GM10266 (cell line): ENCODE measurements at regions not wholly inside any gene's neighbourhood (a gene's known extent, or its start where the extent isn't known, plus 50 kb on each side); places are given as distances from the start of the nearest gene placed in this dataset.
"Not testable (repeated sequence)": the region's sequence is repeated elsewhere in the genome, so short reads cannot be mapped to it uniquely, and the experiment has no call there.

Source experiments
- DNase-seq: peaks from one replicate; pipeline ENCODE4 v3.0.0; 2012; ENCODE audit errors: extremely low spot score
- TF ChIP-seq, protein P1 (sequence below): IDR thresholded peaks from 2 replicates; pipeline ENCODE4 v1.5.1; 2012; ENCODE audit warnings: mild to moderate bottlenecking, low read depth; ENCODE audit not compliant: control insufficient read depth, insufficient read depth; ENCODE audit errors: missing control alignments

DNA sequence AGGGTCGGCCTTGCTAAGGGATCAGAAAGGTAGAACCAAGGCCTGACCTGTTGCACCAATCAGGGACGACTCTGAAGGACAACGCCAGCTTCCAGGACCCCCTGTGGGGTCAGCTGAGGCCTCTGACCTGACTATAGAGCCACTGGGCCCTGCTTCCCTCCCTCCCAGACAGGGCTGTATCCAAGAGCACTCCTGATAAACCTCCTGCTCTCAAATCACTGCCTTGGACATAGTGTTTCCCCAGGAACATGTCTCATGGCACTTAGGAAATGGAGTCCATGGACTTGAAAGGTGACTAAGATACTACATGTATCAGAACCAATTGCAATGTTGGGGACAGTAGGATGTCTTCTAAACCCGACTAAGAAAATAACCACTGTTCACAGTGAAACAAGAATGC is 117.8 kb upstream of the OPCML start:
- no peak for DNase-seq
- TF ChIP-seq, protein P1, sequence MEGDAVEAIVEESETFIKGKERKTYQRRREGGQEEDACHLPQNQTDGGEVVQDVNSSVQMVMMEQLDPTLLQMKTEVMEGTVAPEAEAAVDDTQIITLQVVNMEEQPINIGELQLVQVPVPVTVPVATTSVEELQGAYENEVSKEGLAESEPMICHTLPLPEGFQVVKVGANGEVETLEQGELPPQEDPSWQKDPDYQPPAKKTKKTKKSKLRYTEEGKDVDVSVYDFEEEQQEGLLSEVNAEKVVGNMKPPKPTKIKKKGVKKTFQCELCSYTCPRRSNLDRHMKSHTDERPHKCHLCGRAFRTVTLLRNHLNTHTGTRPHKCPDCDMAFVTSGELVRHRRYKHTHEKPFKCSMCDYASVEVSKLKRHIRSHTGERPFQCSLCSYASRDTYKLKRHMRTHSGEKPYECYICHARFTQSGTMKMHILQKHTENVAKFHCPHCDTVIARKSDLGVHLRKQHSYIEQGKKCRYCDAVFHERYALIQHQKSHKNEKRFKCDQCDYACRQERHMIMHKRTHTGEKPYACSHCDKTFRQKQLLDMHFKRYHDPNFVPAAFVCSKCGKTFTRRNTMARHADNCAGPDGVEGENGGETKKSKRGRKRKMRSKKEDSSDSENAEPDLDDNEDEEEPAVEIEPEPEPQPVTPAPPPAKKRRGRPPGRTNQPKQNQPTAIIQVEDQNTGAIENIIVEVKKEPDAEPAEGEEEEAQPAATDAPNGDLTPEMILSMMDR, result no peak

DNA sequence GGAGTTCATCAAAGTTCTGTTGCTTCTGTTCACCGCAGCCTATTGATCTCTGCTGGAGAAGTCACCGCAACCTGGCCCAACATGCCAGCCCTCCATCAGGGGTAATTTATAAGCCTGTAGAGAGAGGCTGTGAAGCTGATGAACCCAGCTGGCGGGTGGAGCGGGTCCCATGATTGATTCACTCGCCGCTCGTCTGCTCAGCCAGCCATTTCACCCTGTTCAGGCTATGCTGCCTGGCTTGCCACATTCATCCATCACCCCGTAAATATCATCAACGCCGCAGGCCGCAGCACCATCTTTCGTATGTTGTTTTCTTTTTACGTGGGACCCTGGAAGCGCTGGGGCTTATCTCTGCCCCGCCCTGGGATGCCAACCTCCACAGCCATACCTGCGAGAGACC is 116.7 kb upstream of the OPCML start:
- TF ChIP-seq, protein P1, result no peak
- no peak for DNase-seq

DNA sequence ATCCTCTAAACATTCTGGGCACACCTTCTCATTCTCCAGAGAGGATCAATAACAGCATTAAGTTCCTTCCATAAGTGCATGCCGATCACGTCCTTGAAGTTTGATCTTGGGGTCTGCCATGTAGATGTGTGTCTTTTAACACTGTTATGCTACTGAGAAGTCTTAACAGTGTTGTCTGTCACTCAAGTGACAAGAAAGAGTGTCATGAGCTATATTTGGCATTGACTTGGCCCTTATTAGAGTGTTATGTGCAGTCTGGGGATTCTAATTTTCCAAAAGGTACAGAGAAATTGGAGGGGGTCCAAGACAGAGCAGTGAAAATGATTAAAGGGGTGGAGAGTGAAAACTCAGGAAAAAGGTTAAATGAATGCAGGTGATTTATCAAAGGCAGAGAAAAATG is 107.1 kb upstream of the OPCML start:
- DNase-seq, result no peak
- TF ChIP-seq, protein P1, result no peak

DNA sequence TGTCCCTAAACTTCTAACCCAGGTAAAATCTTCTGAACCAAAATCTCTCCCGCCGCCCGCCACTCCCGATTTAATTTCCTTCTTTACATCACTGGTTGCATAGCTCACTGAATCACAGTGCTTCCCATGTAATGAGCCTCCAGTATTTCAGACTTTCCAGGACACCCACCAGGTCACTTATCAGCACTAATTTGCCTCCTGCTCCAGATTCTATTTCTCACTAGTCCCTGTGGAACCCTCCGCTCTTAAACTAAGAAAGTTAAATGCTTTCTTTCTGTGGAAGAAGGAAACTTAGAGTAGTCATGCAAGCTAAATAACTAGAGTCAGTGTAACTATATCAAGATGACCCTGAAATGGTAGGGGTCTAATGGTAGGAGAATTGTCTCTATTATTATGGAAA is 106.6 kb upstream of the OPCML start:
- TF ChIP-seq, protein P1, result no peak
- no peak for DNase-seq

DNA sequence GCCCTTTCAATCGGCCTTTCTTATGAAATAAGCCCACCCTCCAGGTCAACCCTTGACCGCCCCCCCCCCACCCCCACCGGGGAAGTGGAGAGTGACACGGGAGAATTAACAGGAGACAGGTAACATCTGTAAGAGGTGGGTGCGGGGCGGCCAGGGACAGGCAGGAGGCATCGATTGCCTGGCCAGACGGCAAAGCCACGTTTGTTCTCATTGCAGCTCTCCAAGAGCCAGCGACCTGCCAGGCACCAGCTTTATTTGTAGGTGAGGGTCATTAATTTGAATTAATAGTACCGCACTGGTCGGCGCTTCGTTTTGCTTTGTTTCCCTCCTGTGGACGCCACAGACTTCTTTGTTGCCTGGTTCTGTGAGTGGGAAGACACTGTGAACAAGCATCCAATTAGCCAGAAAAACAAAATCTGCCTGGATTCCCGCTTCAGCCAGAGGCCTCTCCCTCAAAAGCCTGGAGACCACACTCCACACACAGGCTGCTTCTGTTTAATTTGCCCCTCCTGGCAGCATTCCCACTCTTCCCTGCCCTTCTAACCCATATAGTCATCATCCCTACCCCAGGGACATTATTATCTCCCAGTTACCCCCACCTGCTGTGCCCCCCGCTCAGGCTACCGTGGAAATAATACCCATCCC is 104.5 kb upstream of the OPCML start:
- no peak for DNase-seq
- TF ChIP-seq, protein P1, result no peak

DNA sequence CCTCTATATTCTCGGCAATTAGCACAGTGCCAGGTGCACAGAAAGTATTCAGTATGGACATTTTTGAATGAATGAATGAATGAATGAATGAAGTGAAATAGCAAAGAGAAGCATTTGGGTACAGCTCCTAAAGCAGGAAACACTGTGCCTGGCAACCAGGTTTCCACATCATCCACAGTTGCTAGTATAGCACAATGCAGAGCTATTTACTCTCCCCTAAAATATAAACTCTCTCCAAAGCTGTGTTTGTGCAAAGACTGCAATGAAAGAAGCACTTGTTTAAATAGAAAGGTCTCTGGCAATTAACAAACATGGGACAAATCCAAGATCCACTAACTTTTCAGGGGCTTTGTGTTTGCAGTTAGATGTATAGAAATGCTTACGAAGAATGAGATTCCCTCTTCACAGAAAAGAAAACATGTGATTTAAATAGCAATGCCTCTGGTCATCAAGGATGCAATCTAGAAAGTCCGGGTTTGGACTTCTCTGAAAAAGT is 103.0 kb upstream of the OPCML start:
- TF ChIP-seq, protein P1, result no peak
- DNase-seq, result no peak

DNA sequence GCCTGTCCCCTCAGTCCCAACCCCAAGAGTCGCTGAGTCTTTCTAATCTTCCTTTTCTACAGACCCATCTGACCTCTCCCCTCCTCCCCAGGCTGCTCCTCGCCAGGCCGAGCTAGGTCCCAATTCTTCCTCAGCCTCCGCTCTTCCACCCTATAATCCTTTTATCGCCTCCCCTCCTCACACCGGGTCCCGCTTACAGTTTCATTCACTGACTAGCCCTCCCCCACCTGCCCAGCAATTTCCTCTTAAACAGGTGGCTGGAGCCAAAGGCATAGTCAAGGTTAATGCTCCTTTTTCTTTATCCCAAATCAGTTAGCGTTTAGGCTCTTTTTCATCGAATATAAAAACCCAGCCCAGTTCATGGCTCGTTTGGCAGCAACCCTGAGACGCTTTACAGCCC is 96.1 kb upstream of the OPCML start:
- not testable (repeated sequence) for DNase-seq

DNA sequence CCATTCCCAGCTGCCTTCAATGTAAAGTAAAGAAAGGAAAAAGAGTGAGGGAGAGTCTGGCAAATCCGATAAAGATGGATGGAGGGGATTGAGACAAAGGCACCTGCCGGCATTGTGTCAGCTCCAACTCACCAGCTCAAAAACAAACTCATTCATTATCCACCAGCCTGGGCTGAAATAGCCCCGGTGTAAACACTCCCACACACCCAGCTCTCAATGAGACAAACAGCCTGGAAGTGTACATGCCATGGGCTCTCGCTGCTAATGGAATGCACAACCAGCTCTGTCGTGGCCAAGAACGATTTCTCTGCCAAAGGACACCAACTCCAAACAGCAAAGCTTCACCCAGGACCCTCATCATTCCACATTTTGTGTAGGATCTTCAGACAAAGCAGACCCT is 89.3 kb upstream of the OPCML start:
- TF ChIP-seq, protein P1, result no peak
- no peak for DNase-seq
